ENCODE measurements at regions not wholly inside any gene's neighbourhood (a gene's known extent, or its start where the extent isn't known, plus 50 kb on each side); places are given as distances from the start of the nearest gene placed in this dataset.

DNA sequence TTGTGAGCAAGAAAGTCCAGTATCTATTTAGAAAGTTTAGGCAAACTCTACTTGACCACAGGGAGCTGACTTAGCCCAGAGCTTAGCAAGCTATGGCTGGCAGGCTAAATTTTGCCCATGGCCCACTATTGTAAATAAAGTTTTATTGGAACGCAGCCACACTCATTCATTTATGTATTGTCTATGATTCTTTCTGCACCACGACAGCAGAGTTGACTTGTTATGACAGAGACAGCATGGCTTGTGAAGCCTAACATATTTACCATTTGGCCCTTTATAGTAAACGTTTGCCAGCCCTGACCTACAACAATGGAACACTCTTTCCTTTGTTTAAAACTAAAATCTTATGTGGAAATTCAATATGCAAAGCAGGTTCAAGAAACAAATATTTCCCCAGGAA lies 100.0 kb upstream of the ZFHX3 start:
- TF ChIP-seq POLR2A (IDR thresholded peaks at IDR 0.05; ENCODE audit: low read length) (no peak), GATA1 (IDR thresholded peaks at IDR 0.05; ENCODE audit: low read depth, low read length) (no peak)
